ENCODE measurements at regions not wholly inside any gene's neighbourhood (a gene's known extent, or its start where the extent isn't known, plus 50 kb on each side); places are given as distances from the start of the nearest gene placed in this dataset.

- H3K4me3 ChIP-seq (replicated peaks; ENCODE audit: low read depth, low read length): no peak overlapping the region
- no peak for TF ChIP-seq CTCF (IDR thresholded peaks at IDR 0.05; ENCODE audit: low read depth, low read length, missing control alignments)
- DNase-seq (ENCODE audit: extremely low read depth, low read depth): no peak
Observed at GRCh38 chr2:22283436-22283835, 1101.5 kb upstream of the KLHL29 start.

GRCh38 chr2:22290302-22290701 lies 1094.7 kb upstream of the KLHL29 start:
- DNase-seq (ENCODE audit: extremely low read depth, low read depth): no peak
- no peak for TF ChIP-seq CTCF (IDR thresholded peaks at IDR 0.05; ENCODE audit: low read depth, low read length, missing control alignments)
- no peak overlapping the region for H3K4me3 ChIP-seq (replicated peaks; ENCODE audit: low read depth, low read length)

- TF ChIP-seq CTCF (IDR thresholded peaks at IDR 0.05; ENCODE audit: low read depth, low read length, missing control alignments): no peak
- no peak overlapping the region for H3K4me3 ChIP-seq (replicated peaks; ENCODE audit: low read depth, low read length)
- DNase-seq (ENCODE audit: extremely low read depth, low read depth): no peak
Observed at GRCh38 chr2:22290909-22291473, 1094.0 kb upstream of the KLHL29 start.

GRCh38 chr2:22301228-22301627 lies 1083.8 kb upstream of the KLHL29 start:
- H3K4me3 ChIP-seq (replicated peaks; ENCODE audit: low read depth, low read length): no peak overlapping the region
- TF ChIP-seq CTCF (IDR thresholded peaks at IDR 0.05; ENCODE audit: low read depth, low read length, missing control alignments): no peak
- no peak for DNase-seq (ENCODE audit: extremely low read depth, low read depth)

GRCh38 chr2:22326250-22326649 lies 1058.7 kb upstream of the KLHL29 start:
- H3K4me3 ChIP-seq (replicated peaks; ENCODE audit: low read depth, low read length): no peak overlapping the region
- no peak for TF ChIP-seq CTCF (IDR thresholded peaks at IDR 0.05; ENCODE audit: low read depth, low read length, missing control alignments)
- DNase-seq (ENCODE audit: extremely low read depth, low read depth): no peak

- no peak for DNase-seq (ENCODE audit: extremely low read depth, low read depth)
- no peak for TF ChIP-seq CTCF (IDR thresholded peaks at IDR 0.05; ENCODE audit: low read depth, low read length, missing control alignments)
- no peak overlapping the region for H3K4me3 ChIP-seq (replicated peaks; ENCODE audit: low read depth, low read length)
Observed at GRCh38 chr2:22329211-22330154, 1055.5 kb upstream of the KLHL29 start.

All from HFF-Myc (cell line).